Activated T-helper 17 cell treated with anti-CD3 and anti-CD28 coated beads, Interleukin-2, amount 50 U/mL, for 72 hours (primary cell): ENCODE measurements at regions not wholly inside any gene's neighbourhood (a gene's known extent, or its start where the extent isn't known, plus 50 kb on each side); places are given as distances from the start of the nearest gene placed in this dataset.

Source experiments
- ATAC-seq: fragments of 150-1000 bp; cut with Tn5 transposase; replicated peaks from 2 replicates; pipeline ENCODE4 v1.10.0; 2021; ENCODE audit warnings: mild to moderate bottlenecking, moderate library complexity
- H3K27ac Mint-ChIP-seq: one replicate; pipeline ENCODE4 v1.8.0; 2022; ENCODE audit warnings: mixed read lengths
- H3K27me3 Mint-ChIP-seq: one replicate; pipeline ENCODE4 v1.8.0; 2022; ENCODE audit warnings: mixed read lengths
- H3K36me3 Mint-ChIP-seq: one replicate; pipeline ENCODE4 v1.8.0; 2022; ENCODE audit warnings: low read depth, mild to moderate bottlenecking, mixed read lengths
- H3K4me1 Mint-ChIP-seq: one replicate; pipeline ENCODE4 v1.8.0; 2022; ENCODE audit warnings: mixed read lengths
- H3K4me3 Mint-ChIP-seq: one replicate; pipeline ENCODE4 v1.8.0; 2022; ENCODE audit warnings: mild to moderate bottlenecking, mixed read lengths
- H3K9me3 Mint-ChIP-seq: one replicate; pipeline ENCODE4 v1.8.0; 2022; ENCODE audit warnings: mixed read lengths

DNA sequence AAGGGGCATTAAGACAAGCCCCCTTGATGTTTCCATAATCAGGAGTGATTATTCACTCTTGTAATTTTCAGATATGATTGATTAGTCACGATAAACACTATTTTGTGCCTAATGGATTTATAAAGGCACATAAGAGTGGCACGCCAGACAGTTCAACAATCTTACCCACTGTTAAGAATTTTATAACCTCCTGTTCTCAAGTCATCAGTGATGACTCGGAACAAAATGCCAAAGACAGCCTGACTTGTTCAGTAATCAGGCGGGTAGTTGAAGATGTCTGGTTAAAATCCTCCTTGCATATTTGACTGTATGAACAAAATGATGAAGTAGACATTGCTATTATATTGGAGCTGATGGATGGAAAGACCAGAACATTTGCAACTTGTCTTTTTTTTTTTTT lies 212.1 kb upstream of the RMST start:
- no peak for ATAC-seq
- peaks cover 11% of the 10 kb centered on the region for H3K27me3 Mint-ChIP-seq
- H3K27ac Mint-ChIP-seq: no peak overlapping the region
- H3K4me3 Mint-ChIP-seq: no peak overlapping the region
- H3K36me3 Mint-ChIP-seq: no peaks in the 10 kb centered on the region
- H3K4me1 Mint-ChIP-seq: no peaks in the 10 kb centered on the region
- H3K9me3 Mint-ChIP-seq: no peaks in the 10 kb centered on the region

DNA sequence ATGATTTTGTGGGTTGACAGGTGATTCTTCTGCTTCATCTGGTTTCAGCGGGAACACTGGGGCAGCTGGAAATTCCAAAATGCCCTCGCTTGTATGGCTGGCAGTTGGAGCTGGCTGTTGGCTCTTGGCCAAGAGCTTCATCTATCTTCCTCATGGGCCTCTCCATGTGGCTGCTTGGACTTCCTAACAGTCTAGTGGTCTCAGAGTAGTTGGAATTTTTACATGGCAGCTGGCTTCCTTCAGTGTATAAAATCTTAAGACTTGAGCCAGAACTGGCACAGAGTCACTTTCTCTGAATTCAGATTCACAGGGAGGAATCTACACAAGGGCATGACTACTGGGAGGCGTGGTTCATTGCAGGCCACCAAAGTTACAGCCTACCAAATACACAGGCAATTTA lies 204.9 kb upstream of the RMST start:
- Mint-ChIP-seq H3K9me3 (no peaks in the 10 kb centered on the region), H3K36me3 (no peaks in the 10 kb centered on the region), H3K4me3 (no peak overlapping the region), H3K27ac (no peak overlapping the region), H3K4me1 (no peaks in the 10 kb centered on the region), H3K27me3 (peaks cover 12% of the 10 kb centered on the region)
- ATAC-seq: no peak

DNA sequence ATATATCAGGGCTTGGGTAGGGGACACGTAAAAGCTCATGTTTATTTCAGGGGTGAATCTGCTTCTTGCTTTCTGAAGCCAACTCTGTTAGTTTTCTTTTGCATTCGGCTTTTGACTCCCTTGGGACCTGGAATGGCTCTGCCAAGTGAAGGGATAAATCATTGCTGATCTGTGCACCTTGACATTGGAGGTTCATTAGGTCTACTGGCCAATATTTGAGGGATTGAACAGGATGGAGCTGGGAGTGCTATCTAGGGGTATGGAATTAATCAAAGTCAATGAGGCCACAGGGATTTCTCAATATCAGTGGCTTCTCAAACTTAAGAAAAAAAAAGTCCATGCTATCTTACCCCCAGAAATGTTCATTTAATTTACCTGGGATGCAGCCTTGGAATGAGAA lies 203.5 kb upstream of the RMST start:
- H3K27me3 Mint-ChIP-seq: peaks cover 9% of the 10 kb centered on the region
- H3K4me3 Mint-ChIP-seq: no peak overlapping the region
- H3K27ac Mint-ChIP-seq: no peak overlapping the region
- no peaks in the 10 kb centered on the region for H3K4me1 Mint-ChIP-seq
- no peaks in the 10 kb centered on the region for H3K36me3 Mint-ChIP-seq
- no peaks in the 10 kb centered on the region for H3K9me3 Mint-ChIP-seq
- no peak for ATAC-seq

DNA sequence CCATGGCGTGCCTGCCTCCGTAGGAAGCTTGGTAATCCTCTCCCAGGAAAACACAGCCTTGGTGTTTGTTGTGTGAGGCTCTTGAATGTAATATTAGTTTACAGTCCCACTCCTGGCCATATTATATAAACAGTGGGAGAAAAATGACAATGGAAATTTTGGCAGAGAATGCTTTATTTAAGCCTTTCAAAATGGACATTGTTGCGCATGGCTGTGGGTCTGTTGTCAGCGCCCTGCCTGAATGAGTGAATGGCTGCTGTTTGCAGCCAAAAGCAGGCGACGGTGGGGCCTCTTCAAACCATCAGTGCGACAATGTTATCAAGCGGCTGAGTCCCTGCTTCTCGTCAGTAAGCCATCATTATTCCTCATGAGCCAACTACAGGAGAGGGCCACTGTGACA lies 201.8 kb upstream of the RMST start:
- H3K4me1 Mint-ChIP-seq: no peaks in the 10 kb centered on the region
- peaks cover 8% of the 10 kb centered on the region for H3K27me3 Mint-ChIP-seq
- no peak for ATAC-seq
- H3K36me3 Mint-ChIP-seq: no peaks in the 10 kb centered on the region
- no peak overlapping the region for H3K27ac Mint-ChIP-seq
- no peaks in the 10 kb centered on the region for H3K9me3 Mint-ChIP-seq
- H3K4me3 Mint-ChIP-seq: no peak overlapping the region

DNA sequence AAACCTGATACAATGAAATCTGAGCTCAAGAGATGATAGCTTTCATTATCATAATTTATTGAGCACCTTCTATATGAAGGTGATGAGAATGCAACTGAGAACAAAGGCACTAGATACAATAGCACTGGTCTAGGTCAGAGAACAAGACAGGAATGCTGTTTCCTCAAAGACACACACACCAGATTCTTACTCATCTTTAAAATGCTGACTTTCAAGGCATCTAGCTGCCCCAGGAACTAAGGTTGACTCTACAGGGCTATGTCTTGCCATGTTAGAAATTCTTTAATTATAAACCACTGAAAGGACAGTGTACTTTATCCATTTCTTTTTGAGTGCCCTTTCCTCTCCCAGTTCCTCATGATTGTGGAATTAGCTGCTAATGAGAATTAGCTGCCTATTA lies 195.4 kb upstream of the RMST start:
- Mint-ChIP-seq H3K9me3 (no peaks in the 10 kb centered on the region), H3K36me3 (no peaks in the 10 kb centered on the region), H3K4me3 (no peak overlapping the region), H3K4me1 (no peaks in the 10 kb centered on the region), H3K27ac (no peak overlapping the region), H3K27me3 (peaks cover 12% of the 10 kb centered on the region)
- no peak for ATAC-seq

DNA sequence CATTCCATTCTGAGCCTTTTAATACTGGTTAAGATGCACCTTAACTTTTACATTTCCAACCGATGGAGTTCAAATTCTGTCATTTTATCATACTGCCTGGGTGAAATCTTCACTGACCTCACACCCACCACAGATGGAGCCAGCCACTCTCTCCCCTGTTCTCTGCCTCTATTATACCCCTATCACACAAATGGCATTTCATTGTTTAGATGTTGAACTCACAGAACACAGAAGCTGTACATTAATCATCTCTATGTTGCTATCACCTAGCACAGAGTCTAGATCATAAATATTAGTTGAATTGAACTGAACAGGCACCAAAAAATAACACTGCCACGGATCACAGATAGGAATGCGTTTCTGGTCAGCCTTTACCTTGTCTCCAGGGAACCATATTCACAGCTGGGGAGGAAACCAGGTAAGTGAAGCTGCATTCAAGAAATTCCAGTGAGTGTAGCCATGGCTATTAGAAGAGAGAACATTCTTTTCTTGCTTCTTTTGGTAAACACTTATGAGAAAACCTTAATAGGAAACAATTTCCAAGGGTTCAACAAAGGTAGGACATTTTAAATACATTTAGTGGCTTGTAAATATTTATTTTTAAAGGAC lies 194.9 kb upstream of the RMST start:
- Mint-ChIP-seq H3K36me3 (no peaks in the 10 kb centered on the region), H3K9me3 (no peaks in the 10 kb centered on the region), H3K4me3 (no peak overlapping the region), H3K4me1 (no peaks in the 10 kb centered on the region), H3K27me3 (peaks cover 12% of the 10 kb centered on the region), H3K27ac (no peak overlapping the region)
- no peak for ATAC-seq

DNA sequence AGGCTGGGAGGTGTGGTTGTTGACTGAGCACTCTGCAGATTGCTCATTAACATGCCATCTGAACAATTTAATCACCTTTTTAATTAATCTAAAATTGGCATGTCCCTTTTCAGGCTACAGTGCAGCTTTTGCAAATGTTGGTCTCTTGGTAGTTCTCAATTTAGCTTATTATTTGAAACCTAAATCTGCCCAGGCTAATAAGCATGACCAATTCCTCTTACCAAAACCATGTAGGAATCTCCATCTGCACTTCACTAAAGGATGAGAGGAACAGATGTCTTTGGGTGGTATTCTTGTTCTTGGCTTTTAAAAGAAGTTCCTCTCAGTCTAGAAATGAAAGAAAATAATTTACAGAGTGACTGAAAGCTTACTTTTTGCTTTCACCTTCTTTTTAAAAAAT lies 190.1 kb upstream of the RMST start:
- no peak for ATAC-seq
- no peaks in the 10 kb centered on the region for H3K4me1 Mint-ChIP-seq

DNA sequence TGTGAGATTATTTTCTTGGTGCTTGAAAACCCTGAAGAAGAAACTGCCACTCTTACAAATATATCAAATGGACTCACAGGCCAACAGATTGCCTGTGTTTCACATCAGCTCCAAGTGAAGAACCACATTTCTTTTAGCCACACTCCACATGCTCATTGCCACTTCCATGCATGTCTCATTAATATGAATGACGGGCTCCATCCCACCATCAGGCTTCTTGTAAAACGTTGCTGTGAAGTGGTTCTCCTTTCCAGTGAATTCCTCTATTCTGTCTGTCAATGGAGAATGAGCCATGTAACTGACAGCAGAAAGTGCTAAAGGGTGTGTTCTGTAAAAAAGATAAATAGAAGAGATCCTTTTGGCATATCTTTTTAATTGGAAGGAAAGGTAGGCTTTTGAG lies 188.2 kb upstream of the RMST start:
- no peak for ATAC-seq
- no peak overlapping the region for H3K27ac Mint-ChIP-seq
- no peaks in the 10 kb centered on the region for H3K9me3 Mint-ChIP-seq
- H3K4me3 Mint-ChIP-seq: no peak overlapping the region
- peaks cover 31% of the 10 kb centered on the region for H3K27me3 Mint-ChIP-seq
- no peaks in the 10 kb centered on the region for H3K36me3 Mint-ChIP-seq
- H3K4me1 Mint-ChIP-seq: no peaks in the 10 kb centered on the region

More for the DNA sequence above, 190.1 kb upstream of the RMST start:
- H3K9me3 Mint-ChIP-seq: no peaks in the 10 kb centered on the region
- H3K27me3 Mint-ChIP-seq: peaks cover 31% of the 10 kb centered on the region
- no peak overlapping the region for H3K4me3 Mint-ChIP-seq
- H3K27ac Mint-ChIP-seq: no peak overlapping the region
- H3K36me3 Mint-ChIP-seq: no peaks in the 10 kb centered on the region

DNA sequence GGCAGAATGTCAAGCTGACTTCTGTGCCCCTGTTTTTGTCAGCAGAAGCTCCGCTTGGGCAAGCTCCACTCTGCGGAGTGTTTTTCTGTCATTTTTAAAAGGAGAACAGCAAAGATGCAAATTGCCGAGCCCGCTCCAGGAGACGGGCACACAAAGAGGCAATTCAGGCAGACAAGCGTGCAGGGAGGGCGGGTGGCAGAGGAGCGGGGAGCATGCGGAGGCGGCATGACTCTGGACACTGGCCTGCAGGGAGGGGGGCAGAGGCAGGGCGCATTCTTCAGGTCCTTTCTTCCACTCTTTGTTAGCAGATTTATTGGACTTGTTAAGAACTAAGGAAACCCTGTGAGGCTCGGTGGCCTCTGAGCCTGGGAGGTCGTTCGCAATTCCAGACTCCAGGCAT lies 187.3 kb upstream of the RMST start:
- no peak overlapping the region for H3K4me3 Mint-ChIP-seq
- H3K9me3 Mint-ChIP-seq: no peaks in the 10 kb centered on the region
- no peaks in the 10 kb centered on the region for H3K4me1 Mint-ChIP-seq
- no peaks in the 10 kb centered on the region for H3K36me3 Mint-ChIP-seq
- peaks cover 36% of the 10 kb centered on the region for H3K27me3 Mint-ChIP-seq
- no peak for ATAC-seq
- no peak overlapping the region for H3K27ac Mint-ChIP-seq

DNA sequence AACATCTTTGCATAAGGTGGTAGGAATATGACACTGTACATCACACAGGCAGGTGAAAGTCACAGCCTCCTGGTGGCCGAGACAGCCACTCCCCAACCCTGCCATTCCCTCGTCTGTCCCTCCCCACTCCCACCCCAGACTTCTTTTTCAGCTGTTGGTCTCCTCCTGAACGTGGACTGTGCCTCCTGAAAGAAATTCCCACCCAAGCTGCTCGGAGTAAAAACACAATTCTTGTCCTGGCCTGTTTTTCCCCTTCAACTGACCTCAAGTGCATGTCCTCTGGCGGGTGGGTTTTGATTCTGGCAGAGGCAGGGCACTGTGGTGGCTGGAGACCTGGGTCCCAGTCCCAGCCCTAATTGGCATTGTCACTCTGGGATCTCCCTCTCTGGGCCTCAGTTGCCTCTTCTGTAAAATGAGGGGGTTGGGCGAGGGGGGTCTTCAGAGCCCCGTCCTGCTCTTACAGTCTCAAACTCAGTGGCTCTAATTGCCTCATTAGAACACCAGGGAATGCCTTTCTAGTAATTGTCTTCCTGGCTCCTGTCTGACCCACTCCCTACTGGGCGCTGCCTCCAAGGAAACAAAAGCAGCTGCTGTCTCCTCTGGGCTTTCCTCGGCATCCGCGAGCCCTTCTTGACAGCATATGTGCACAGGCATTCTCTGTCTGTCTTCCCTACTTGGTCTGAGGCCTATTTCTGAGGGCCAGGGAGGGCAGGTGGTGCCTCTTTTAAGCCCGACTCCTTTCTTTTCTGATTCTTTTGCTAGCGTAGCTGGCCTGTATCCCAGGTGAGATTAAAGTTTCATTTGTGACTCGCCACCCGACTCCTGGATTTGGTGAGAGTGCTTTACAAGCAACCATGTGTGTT lies 186.6 kb upstream of the RMST start:
- Mint-ChIP-seq H3K4me3 (no peak overlapping the region), H3K4me1 (no peaks in the 10 kb centered on the region), H3K9me3 (no peaks in the 10 kb centered on the region), H3K36me3 (no peaks in the 10 kb centered on the region), H3K27me3 (peaks cover 33% of the 10 kb centered on the region), H3K27ac (no peak overlapping the region)
- ATAC-seq: no peak

DNA sequence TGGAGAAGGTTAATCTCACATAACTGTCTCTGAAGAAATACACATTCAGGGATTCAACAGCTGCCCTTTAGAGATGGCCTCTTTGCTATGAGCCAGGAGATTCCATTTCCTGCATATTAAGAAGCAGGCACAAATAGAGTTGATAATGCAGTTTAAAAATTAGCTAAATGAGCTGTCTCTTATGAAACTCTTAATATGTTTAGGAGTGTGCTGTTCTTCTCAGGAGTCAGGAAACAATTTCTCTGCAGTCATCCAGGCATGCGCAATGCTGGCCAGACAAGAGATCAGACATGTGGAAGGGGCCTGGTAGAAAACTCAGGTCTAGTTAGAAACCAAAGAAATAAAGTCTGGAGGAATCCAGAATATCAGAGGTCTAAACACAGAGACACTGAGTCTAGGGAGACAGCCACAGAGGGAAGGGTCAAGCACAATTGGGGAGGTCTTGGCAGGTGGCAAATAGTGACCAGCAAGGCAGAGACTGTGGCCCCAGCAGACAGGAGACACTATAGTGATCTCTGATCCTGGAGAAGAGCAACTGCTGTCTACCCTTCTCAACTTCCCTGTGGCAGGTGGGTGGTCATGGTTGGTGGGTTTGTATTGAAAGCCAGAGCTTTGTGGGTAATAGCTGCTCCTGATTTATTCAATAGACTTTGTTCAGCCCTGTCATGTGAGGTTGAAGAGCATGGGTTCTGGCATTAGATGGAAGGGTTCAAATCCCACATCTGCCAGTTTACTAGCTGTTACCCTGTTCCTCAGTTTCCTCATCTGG lies 185.8 kb upstream of the RMST start:
- no peak overlapping the region for H3K4me3 Mint-ChIP-seq
- no peaks in the 10 kb centered on the region for H3K9me3 Mint-ChIP-seq
- no peaks in the 10 kb centered on the region for H3K36me3 Mint-ChIP-seq
- no peaks in the 10 kb centered on the region for H3K4me1 Mint-ChIP-seq
- ATAC-seq: no peak
- no peak overlapping the region for H3K27ac Mint-ChIP-seq
- peaks cover 30% of the 10 kb centered on the region for H3K27me3 Mint-ChIP-seq

DNA sequence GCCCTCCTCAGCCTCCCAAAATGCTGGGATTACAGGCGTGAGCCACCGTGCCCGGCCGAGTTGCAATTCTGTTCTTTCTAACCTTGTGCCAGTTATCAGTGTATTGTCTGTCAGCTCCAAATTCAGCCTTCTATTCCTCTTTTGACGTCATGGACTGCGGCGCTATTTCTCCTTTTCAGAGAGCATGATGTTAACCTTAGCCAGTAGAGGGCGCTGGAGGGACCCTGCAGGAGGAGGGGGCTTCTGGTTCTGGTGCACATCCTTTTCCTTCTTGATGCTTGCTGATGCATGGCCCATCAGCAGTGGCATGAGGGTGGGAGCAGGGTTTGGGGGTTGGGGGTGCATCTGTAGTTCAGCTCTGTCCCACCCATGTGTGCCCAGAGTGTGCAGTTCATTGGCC lies 179.3 kb upstream of the RMST start:
- ATAC-seq: no peak
- Mint-ChIP-seq H3K9me3 (no peaks in the 10 kb centered on the region), H3K4me1 (no peaks in the 10 kb centered on the region), H3K27me3 (peaks cover 16% of the 10 kb centered on the region), H3K27ac (no peak overlapping the region), H3K4me3 (no peak overlapping the region), H3K36me3 (no peaks in the 10 kb centered on the region)

DNA sequence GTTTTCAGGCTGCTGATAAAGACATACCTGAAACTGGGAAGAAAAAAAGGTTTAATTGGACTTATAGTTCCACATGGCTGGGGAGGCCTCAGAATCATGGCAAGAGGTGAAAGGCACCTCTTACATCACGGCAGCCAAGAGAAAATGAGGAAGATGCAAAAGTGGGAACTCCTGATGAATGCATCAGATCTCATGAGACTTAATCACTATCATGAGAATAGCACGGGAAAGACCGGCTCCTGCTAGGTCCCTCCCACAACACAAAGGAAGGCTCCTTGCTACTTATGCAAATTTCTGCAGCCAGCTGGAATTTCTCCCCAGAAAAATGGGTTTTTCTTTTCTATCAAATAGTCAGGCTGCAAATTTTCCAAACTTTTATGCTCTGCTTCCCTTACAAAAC lies 174.1 kb upstream of the RMST start:
- Mint-ChIP-seq H3K36me3 (no peaks in the 10 kb centered on the region), H3K4me3 (no peak overlapping the region), H3K27ac (no peak overlapping the region), H3K9me3 (no peaks in the 10 kb centered on the region), H3K27me3 (peaks cover 32% of the 10 kb centered on the region), H3K4me1 (no peaks in the 10 kb centered on the region)
- ATAC-seq: no peak

DNA sequence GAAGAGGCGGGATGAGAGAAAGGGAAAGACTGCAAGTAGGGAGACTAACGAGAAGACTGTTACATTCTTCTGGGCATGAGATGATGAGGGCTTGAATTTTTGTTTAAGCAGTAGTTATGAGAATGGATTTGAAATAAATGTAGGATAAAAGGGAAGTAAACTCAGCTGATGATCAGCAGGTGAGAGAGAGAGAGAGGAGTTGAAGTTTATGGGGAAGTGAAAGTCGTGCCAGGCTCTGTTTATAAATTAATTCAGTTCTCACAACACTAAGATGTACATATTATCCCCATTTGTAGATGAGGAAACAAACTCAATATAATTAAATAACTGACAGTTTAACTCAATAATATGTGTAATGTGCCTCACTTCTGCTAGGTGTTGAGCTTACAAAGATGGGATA lies 170.0 kb upstream of the RMST start:
- Mint-ChIP-seq H3K36me3 (no peaks in the 10 kb centered on the region), H3K4me1 (no peaks in the 10 kb centered on the region), H3K9me3 (peaks cover 5% of the 10 kb centered on the region), H3K4me3 (no peak overlapping the region), H3K27me3 (peaks cover 29% of the 10 kb centered on the region), H3K27ac (no peak overlapping the region)
- no peak for ATAC-seq

DNA sequence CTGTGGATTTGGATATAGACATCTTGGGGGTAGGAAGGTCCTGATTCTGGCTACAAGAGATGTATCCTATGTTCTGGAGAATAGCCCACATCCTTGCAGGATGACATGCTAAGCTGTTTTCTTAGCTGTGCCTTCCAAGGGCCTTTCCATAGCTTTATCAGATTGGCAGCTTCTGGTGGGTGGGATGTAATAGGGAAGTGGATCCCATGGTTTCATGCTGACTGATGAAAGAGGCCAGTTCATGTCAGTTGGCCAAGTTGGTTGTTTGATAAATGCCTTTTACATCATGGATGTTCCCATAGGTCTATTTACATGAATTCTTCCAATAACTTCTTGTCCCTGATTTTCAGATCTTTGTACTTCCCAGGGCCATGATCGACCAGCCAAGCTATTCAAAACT lies 169.1 kb upstream of the RMST start:
- H3K9me3 Mint-ChIP-seq: peaks cover 5% of the 10 kb centered on the region
- no peak overlapping the region for H3K4me3 Mint-ChIP-seq
- no peaks in the 10 kb centered on the region for H3K36me3 Mint-ChIP-seq
- H3K4me1 Mint-ChIP-seq: no peaks in the 10 kb centered on the region
- ATAC-seq: no peak
- peaks cover 26% of the 10 kb centered on the region for H3K27me3 Mint-ChIP-seq
- H3K27ac Mint-ChIP-seq: no peak overlapping the region
